ENCODE measurements at regions not wholly inside any gene's neighbourhood (a gene's known extent, or its start where the extent isn't known, plus 50 kb on each side); places are given as distances from the start of the nearest gene placed in this dataset.

GRCh38 chr15:39487458-39487735 is 93.5 kb upstream of the THBS1 start:
- TF ChIP-seq CTCF (IDR thresholded peaks at IDR 0.05) (no peak), POLR2A (IDR thresholded peaks at IDR 0.05) (no peak)

Measured in esophagus squamous epithelium (tissue), 4 donors.